HG02759 (cell line): ENCODE measurements at regions not wholly inside any gene's neighbourhood (a gene's known extent, or its start where the extent isn't known, plus 50 kb on each side); places are given as distances from the start of the nearest gene placed in this dataset.

Experiments used
- ATAC-seq: cut with Tn5 transposase; IDR thresholded peaks from one replicate; pipeline ENCODE4 v1.9.1; 2021; ENCODE audit warnings: mild to moderate bottlenecking, moderate library complexity; ENCODE audit not compliant: unreplicated experiment

- ATAC-seq = no peak
These were observed 416.6 kb downstream of the AEBP2 start for GRCh38 chr12:19855851-19856250.

GRCh38 chr12:19856389-19856788 lies 417.1 kb downstream of the AEBP2 start:
- no peak for ATAC-seq

- ATAC-seq = no peak
These were observed 417.9 kb downstream of the AEBP2 start for GRCh38 chr12:19857204-19857603.

- ATAC-seq = no peak
These were observed 427.9 kb downstream of the AEBP2 start for GRCh38 chr12:19867151-19867550.

GRCh38 chr12:19867970-19868369 lies 428.7 kb downstream of the AEBP2 start:
- ATAC-seq = no peak

- ATAC-seq = no peak
These were observed 430.1 kb downstream of the AEBP2 start for GRCh38 chr12:19869413-19869812.

GRCh38 chr12:19872621-19873540 lies 433.6 kb downstream of the AEBP2 start:
- no peak for ATAC-seq

- ATAC-seq = no peak
These were observed 440.8 kb downstream of the AEBP2 start for GRCh38 chr12:19880076-19880475.

GRCh38 chr12:19880721-19881120 lies 441.4 kb downstream of the AEBP2 start:
- ATAC-seq = no peak

GRCh38 chr12:19882346-19882745 lies 443.1 kb downstream of the AEBP2 start:
- ATAC-seq = no peak

- no peak for ATAC-seq
These were observed 444.8 kb downstream of the AEBP2 start for GRCh38 chr12:19884021-19884492.

- ATAC-seq = no peak
These were observed 446.0 kb downstream of the AEBP2 start for GRCh38 chr12:19885093-19885812.

- no peak for ATAC-seq
These were observed 446.8 kb downstream of the AEBP2 start for GRCh38 chr12:19886065-19886464.

GRCh38 chr12:19886639-19887064 lies 447.4 kb downstream of the AEBP2 start:
- no peak for ATAC-seq

- ATAC-seq = no peak
These were observed 450.7 kb downstream of the AEBP2 start for GRCh38 chr12:19890024-19890423.

- no peak for ATAC-seq
These were observed 452.8 kb downstream of the AEBP2 start for GRCh38 chr12:19891936-19892591.

- no peak for ATAC-seq
These were observed 454.2 kb downstream of the AEBP2 start for GRCh38 chr12:19893514-19893913.

- ATAC-seq = no peak
These were observed 454.8 kb downstream of the AEBP2 start for GRCh38 chr12:19894050-19894449.

- ATAC-seq = peak; percentile 65
These were observed 455.5 kb downstream of the AEBP2 start for GRCh38 chr12:19894803-19895202.

- no peak for ATAC-seq
These were observed 456.1 kb downstream of the AEBP2 start for GRCh38 chr12:19895246-19896020.

- ATAC-seq = no peak
These were observed 456.7 kb downstream of the AEBP2 start for GRCh38 chr12:19896041-19896440.
